Mucosa of descending colon (tissue), 3 donors: ENCODE measurements at regions not wholly inside any gene's neighbourhood (a gene's known extent, or its start where the extent isn't known, plus 50 kb on each side); places are given as distances from the start of the nearest gene placed in this dataset.
A peak's percentile ranks its signal among the peaks of the same experiment; 100 is the strongest.

Experiments used
- ATAC-seq: fragments of 200-7000 bp; cut with Tn5 transposase; one replicate; pipeline ENCODE4 v1.9.1; 2020; ENCODE audit warnings: mild to moderate bottlenecking, moderate library complexity
- DNase-seq, 3 donors: peaks; one replicate each; pipeline ENCODE4 v3.0.0-alpha.2; 2020
- H3K36me3 ChIP-seq: fragments of 200-600 bp; one replicate; pipeline ENCODE4 v1.8.0; 2021; ENCODE audit warnings: low read depth, mild to moderate bottlenecking
- H3K4me1 ChIP-seq: fragments of 200-600 bp; one replicate; pipeline ENCODE4 v1.8.0; 2021; ENCODE audit warnings: low read depth, mild to moderate bottlenecking
- H3K4me3 ChIP-seq: fragments of 200-600 bp; one replicate; pipeline ENCODE4 v1.8.0; 2021; ENCODE audit warnings: mild to moderate bottlenecking
- H3K9me3 ChIP-seq: fragments of 200-600 bp; one replicate; pipeline ENCODE4 v1.8.0; 2021; ENCODE audit warnings: mild to moderate bottlenecking
- intact Hi-C, 2 donors: fragments of 100-400 bp; cut with DNase I in 1 of 2; cut with micrococcal nuclease in 1 of 2; formaldehyde crosslinking; loops; one replicate each; pipeline versions ENCODE4 v1.11.0 to v1.11.1; 2022; cut with DNase I, micrococcal nuclease
- TF ChIP-seq, protein P1 (sequence below): fragments of 200-600 bp; IDR thresholded peaks from one replicate; pipeline ENCODE4 v1.8.0; 2022; ENCODE audit warnings: antibody characterized with exemption, mild to moderate bottlenecking
- donor health status: DM: no; HTN: no; CAD: no; lungs with moderate emphysema.
- donor health status: DM: no; HTN: no; CAD: no.
- donor health status: DM: no; HTN: yes; CAD: no.

DNA sequence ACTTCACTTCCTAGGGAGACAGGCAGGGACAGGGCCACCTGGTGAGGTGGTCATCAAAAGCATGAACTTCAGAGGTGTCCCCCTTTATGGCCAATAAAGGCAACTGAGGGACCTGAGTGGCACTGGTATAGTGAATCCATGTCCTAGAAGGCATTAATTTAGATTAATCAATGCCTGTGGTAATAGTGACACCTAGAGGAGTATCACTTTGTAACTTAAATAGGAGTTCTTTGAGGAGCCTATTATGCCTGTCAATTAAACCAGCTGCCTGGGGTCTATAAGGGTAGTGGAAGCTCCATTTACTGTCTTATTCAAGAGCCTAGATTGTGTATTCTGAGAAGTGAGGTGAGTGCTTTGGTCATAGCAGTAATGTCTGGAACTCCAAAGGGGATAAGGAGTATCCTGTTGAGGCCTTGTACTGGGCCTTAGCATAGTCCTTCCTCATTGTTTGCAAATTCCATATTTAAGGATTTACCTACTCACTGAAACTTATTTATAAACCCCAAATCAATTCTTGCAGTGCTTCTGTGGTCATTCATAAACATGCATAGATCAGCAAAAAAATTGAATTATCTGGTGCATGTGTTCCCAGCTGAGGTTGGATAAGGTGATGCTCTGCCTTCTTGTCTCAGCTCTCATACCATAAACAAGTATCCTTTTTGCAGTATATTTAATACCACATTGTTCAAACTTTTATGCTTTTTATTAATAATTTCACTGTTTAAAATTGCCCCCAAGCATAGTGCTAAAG lies 213.8 kb upstream of the RADX start:
- intact Hi-C loops: no loop called here
- H3K9me3 ChIP-seq: no peaks in the 10 kb centered on the region
- DNase-seq (no peak), ATAC-seq (peak; percentile 32)
- no peak overlapping the region for H3K4me3 ChIP-seq
- no peaks in the 10 kb centered on the region for H3K36me3 ChIP-seq
- H3K4me1 ChIP-seq: no peaks in the 10 kb centered on the region
- TF ChIP-seq, protein P1, sequence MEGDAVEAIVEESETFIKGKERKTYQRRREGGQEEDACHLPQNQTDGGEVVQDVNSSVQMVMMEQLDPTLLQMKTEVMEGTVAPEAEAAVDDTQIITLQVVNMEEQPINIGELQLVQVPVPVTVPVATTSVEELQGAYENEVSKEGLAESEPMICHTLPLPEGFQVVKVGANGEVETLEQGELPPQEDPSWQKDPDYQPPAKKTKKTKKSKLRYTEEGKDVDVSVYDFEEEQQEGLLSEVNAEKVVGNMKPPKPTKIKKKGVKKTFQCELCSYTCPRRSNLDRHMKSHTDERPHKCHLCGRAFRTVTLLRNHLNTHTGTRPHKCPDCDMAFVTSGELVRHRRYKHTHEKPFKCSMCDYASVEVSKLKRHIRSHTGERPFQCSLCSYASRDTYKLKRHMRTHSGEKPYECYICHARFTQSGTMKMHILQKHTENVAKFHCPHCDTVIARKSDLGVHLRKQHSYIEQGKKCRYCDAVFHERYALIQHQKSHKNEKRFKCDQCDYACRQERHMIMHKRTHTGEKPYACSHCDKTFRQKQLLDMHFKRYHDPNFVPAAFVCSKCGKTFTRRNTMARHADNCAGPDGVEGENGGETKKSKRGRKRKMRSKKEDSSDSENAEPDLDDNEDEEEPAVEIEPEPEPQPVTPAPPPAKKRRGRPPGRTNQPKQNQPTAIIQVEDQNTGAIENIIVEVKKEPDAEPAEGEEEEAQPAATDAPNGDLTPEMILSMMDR: no peak

DNA sequence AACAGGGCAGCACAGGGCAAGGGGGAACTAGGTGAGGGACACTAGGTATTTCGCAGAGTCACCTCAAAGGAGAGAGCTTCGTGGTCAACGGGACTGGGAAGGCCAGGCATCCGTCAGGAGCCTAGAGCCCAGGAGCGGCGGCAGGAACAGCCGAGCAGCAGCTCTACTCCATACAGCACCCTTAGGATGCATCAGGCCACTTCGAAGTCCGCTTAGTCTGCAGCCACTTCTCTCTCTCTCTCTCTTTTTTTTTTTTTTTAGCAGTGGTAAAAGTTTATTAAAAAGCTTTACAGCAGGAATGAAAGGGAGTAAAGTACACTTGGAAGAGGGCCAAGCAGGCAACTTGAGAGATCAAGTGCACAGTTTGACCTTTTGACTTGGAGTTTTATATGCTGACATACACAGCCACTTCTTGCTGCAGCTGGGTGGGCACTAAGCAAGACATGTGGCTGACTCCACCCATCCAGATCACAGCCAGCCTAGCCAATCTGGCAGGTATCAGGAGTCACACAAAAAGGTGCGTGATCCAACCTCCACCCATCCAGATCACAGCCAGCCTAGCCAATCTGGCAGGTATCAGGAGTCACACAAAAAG lies 209.7 kb upstream of the RADX start:
- Histone ChIP-seq H3K4me3 (no peak overlapping the region), H3K36me3 (no peaks in the 10 kb centered on the region), H3K4me1 (no peaks in the 10 kb centered on the region), H3K9me3 (no peaks in the 10 kb centered on the region)
- ATAC-seq: peak; percentile 90
- intact Hi-C loops: no loop called here
- DNase-seq: peak; percentile 38 to 76 (median 43)
- TF ChIP-seq, protein P1: no peak

DNA sequence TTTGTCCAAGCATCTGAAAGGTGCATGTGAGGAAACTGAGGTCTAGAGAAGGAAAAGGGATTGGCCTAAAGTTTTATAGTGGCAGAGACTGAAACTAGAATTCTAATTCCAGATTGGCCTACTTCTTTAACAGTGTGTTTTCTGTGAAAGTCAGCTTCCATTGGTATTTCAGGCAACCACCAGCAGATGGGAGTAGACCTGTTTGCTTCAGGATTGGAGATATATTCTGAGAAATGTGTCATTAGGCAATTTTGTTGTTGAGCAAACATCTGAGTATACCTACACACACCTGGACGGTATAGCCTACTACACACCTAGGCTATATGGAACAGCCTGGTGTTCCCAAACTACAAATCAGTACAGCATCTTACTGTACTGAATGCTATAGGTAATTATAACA lies 207.3 kb upstream of the RADX start:
- no peaks in the 10 kb centered on the region for H3K4me1 ChIP-seq
- H3K36me3 ChIP-seq: no peaks in the 10 kb centered on the region
- DNase-seq: no peak
- TF ChIP-seq, protein P1: no peak
- H3K4me3 ChIP-seq: no peak overlapping the region
- peak; percentile 38 for ATAC-seq
- H3K9me3 ChIP-seq: no peaks in the 10 kb centered on the region
- intact Hi-C loops: no loop called here

DNA sequence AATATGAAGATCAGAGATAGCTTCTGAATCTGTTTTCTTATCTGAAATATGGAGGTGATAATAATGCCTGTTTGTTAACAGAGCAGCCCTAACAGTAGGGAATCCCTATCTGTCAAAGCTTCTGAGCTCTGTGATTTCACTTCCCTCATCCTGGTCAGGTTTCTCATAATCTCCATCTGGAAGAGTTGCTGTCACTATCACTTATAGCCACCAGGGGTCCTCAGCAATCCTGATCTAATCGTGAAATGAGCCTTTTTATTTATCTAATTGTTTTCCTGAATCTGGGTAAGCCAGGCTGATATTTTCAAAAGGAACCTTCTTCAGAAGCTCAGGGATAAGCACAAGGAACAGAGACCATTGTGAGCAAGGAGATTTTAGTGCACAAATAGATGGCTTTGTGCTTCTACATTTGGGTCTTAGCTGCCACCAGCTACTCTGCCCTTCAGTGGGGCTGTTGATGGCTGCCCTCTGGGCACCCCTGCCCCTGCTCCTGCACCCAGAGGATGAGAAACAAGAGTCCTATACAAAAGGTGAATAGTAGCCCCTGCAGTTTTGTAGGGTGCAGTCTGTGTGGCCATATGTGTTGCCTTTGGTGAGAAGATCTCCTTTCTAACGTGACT lies 196.4 kb upstream of the RADX start:
- TF ChIP-seq, protein P1: no peak
- no peak overlapping the region for H3K4me3 ChIP-seq
- no peaks in the 10 kb centered on the region for H3K9me3 ChIP-seq
- DNase-seq (peak in 1 of 3 donors; percentile 34), ATAC-seq (peak; percentile 63)
- H3K36me3 ChIP-seq: no peaks in the 10 kb centered on the region
- intact Hi-C loops: no loop called here
- H3K4me1 ChIP-seq: no peaks in the 10 kb centered on the region

DNA sequence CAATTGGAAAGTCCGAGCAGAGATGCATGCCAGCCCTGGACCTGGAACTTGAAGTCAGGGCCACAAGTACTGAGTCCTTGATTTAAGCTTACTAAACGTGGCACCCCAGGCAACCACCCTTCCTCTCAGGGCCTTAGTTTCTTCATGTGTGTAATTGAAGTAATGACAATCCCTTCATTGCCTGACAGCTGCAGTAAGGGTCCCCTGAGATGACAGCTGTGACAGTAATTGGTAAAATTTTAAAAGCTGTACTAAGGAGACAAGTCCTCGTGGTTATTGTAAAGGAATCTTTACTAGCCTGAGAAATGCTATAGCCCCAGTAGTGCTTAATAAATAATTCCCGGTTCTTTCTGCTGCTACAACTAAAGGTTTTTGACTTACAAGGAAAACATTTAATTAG lies 175.1 kb upstream of the RADX start:
- TF ChIP-seq, protein P1: no peak
- intact Hi-C loops: no loop called here
- ATAC-seq: no peak

More for the DNA sequence above, 175.1 kb upstream of the RADX start:
- Histone ChIP-seq H3K9me3 (no peaks in the 10 kb centered on the region), H3K4me1 (no peaks in the 10 kb centered on the region), H3K4me3 (no peak overlapping the region), H3K36me3 (no peaks in the 10 kb centered on the region)
- DNase-seq: no peak
